ENCODE measurements at regions not wholly inside any gene's neighbourhood (a gene's known extent, or its start where the extent isn't known, plus 50 kb on each side); places are given as distances from the start of the nearest gene placed in this dataset.

DNA sequence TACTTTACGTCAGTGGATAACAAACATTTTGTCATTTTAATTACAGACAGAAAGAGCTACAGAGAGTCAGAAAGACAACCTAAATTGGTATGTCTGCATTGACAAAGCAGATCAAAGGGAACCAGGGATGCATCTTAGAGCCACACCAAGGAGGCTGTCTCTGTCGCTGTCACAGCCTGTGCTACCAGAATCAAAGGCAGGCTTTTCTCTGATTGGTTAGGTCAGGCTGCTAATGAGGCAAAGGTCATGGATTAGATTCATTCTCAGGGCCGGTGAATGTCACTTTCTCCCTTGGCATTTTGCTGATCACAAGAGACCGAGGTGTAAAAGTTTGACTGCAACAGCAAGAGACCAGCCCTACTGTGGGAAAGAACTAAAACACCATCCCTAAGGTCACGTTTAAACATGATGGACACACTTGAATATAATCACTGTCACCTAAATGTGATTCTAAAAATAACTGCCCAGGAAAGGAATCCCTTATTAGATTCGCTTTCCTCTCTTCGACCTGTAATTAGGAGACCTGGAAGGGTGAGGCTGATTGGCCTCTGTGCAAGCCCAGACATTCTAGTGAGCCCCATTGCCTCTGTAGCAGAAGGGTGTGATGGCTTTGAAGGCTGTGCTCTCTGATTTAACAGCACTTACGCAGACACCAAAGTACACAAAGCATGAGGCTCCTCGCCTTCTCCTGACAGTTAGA, 314.4 kb upstream of the NBEA start:
- TF ChIP-seq CTCF (IDR thresholded peaks at IDR 0.05; ENCODE audit: insufficient read depth in 1 of 2, low read depth in 1 of 2, low read length in 1 of 2, severe bottlenecking in 1 of 2, unreplicated experiment in 1 of 2): no peak
- Histone ChIP-seq H3K4me1 (peaks cover 30% of the 10 kb centered on the region), H3K27me3 (replicated peaks; ENCODE audit: control insufficient read depth, insufficient read depth, low read length) (no peaks in the 10 kb centered on the region), H3K36me3 (ENCODE audit: control insufficient read depth, insufficient read depth, low read length) (no peaks in the 10 kb centered on the region), H3K9me3 (peaks cover 3% of the 10 kb centered on the region), H3K4me3 (ENCODE audit: low read depth, low read length) (no peak overlapping the region)
- peak; percentile 56 to 72 for DNase-seq
- ChIA-PET POLR2A (no interaction called here), CTCF (no interaction called here)
- Mint-ChIP-seq H3K27me3 (ENCODE audit: insufficient read depth, unreplicated experiment) (no peaks in the 10 kb centered on the region), H3K4me3 (ENCODE audit: unreplicated experiment) (peak overlapping the region; percentile 58), H3K9me3 (ENCODE audit: unreplicated experiment) (peaks cover 9% of the 10 kb centered on the region), H3K4me1 (ENCODE audit: low read depth, unreplicated experiment) (peaks cover 32% of the 10 kb centered on the region), H3K36me3 (ENCODE audit: insufficient read depth, unreplicated experiment) (no peaks in the 10 kb centered on the region), H3K27ac (ENCODE audit: unreplicated experiment) (peak overlapping the region; percentile 5)
- intact Hi-C loops (cut with micrococcal nuclease; ENCODE audit: unreplicated experiment): loop anchor here (2.0 kb wide), 1 partner anchor 13 kb away; no protein-coding TSS in a partner anchor
- BruUV-seq (replicated peaks): no TSS peak

DNA sequence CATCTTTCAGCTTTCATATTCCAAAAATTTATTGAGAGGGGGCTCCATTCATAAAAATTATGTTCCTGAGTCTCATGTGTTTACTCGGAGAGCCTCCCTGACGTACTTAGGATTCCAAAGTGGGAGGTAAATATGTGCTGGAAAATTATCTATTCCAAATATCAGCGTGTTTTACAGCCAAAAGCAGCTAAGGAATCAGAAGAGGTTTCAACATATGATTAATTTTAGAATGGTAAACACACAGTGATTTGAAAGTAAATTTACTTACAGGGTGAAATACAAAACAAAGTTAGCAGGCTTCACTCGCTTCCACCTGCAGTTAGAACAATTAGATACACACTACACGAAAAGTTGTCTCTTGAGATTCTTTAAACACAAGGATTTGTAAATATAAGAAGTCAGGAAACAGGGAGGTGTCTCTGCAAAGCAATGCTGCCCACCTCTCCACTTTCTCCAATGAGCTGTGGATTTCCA, 313.8 kb upstream of the NBEA start:
- peak overlapping the region; percentile 58 for H3K4me3 Mint-ChIP-seq (ENCODE audit: unreplicated experiment)
- Histone ChIP-seq H3K4me3 (ENCODE audit: low read depth, low read length) (no peak overlapping the region), H3K4me1 (peaks cover 29% of the 10 kb centered on the region), H3K36me3 (ENCODE audit: control insufficient read depth, insufficient read depth, low read length) (no peaks in the 10 kb centered on the region), H3K9me3 (peaks cover 4% of the 10 kb centered on the region), H3K27me3 (replicated peaks; ENCODE audit: control insufficient read depth, insufficient read depth, low read length) (no peaks in the 10 kb centered on the region)
- peak overlapping the region; percentile 5 for H3K27ac Mint-ChIP-seq (ENCODE audit: unreplicated experiment)
- peaks cover 9% of the 10 kb centered on the region for H3K9me3 Mint-ChIP-seq (ENCODE audit: unreplicated experiment)
- H3K4me1 Mint-ChIP-seq (ENCODE audit: low read depth, unreplicated experiment): peaks cover 32% of the 10 kb centered on the region
- H3K27me3 Mint-ChIP-seq (ENCODE audit: insufficient read depth, unreplicated experiment): no peaks in the 10 kb centered on the region
- H3K36me3 Mint-ChIP-seq (ENCODE audit: insufficient read depth, unreplicated experiment): no peaks in the 10 kb centered on the region
- intact Hi-C loops (cut with micrococcal nuclease; ENCODE audit: unreplicated experiment): loop anchor here (2.0 kb wide), 1 partner anchor 13 kb away; no protein-coding TSS in a partner anchor
- BruUV-seq (replicated peaks): no TSS peak
- no peak for TF ChIP-seq CTCF (IDR thresholded peaks at IDR 0.05; ENCODE audit: insufficient read depth in 1 of 2, low read depth in 1 of 2, low read length in 1 of 2, severe bottlenecking in 1 of 2, unreplicated experiment in 1 of 2)
- POLR2A ChIA-PET: interaction anchor here (0.5 to 0.6 kb wide), 2 partner anchors 531 to 958 kb away, joined by 3 to 4 read pairs; no protein-coding TSS in a partner anchor
- CTCF ChIA-PET: no interaction called here
- no peak for DNase-seq

- no peak for TF ChIP-seq CTCF (IDR thresholded peaks at IDR 0.05; ENCODE audit: insufficient read depth in 1 of 2, low read depth in 1 of 2, low read length in 1 of 2, severe bottlenecking in 1 of 2, unreplicated experiment in 1 of 2)
- Mint-ChIP-seq H3K4me3 (ENCODE audit: unreplicated experiment) (no peak overlapping the region), H3K4me1 (ENCODE audit: low read depth, unreplicated experiment) (peaks cover 3% of the 10 kb centered on the region), H3K36me3 (ENCODE audit: insufficient read depth, unreplicated experiment) (no peaks in the 10 kb centered on the region), H3K27ac (ENCODE audit: unreplicated experiment) (no peak overlapping the region), H3K9me3 (ENCODE audit: unreplicated experiment) (no peaks in the 10 kb centered on the region), H3K27me3 (ENCODE audit: insufficient read depth, unreplicated experiment) (no peaks in the 10 kb centered on the region)
- intact Hi-C loops (cut with micrococcal nuclease; ENCODE audit: unreplicated experiment): no loop called here
- Histone ChIP-seq H3K27me3 (replicated peaks; ENCODE audit: control insufficient read depth, insufficient read depth, low read length) (no peaks in the 10 kb centered on the region), H3K4me1 (peaks cover 3% of the 10 kb centered on the region; the same call in 1 of the 2 replicates), H3K9me3 (peaks cover 4% of the 10 kb centered on the region; the same call in 1 of the 2 replicates), H3K4me3 (ENCODE audit: low read depth, low read length) (no peak overlapping the region), H3K36me3 (ENCODE audit: control insufficient read depth, insufficient read depth, low read length) (no peaks in the 10 kb centered on the region)
- ChIA-PET POLR2A (no interaction called here), CTCF (no interaction called here)
- no peak for DNase-seq
- no TSS peak for BruUV-seq (replicated peaks)
Observed at GRCh38 chr13:34634448-34634847, 307.6 kb upstream of the NBEA start.

Measured in Caco-2 (cell line).